Activated CD4-positive, alpha-beta T cell treated with anti-CD3 and anti-CD28 coated beads, Interleukin-2, amount 50 U/mL, for 24 hours (primary cell): ENCODE measurements at regions not wholly inside any gene's neighbourhood (a gene's known extent, or its start where the extent isn't known, plus 50 kb on each side); places are given as distances from the start of the nearest gene placed in this dataset.
"Not testable (repeated sequence)": the region's sequence is repeated elsewhere in the genome, so short reads cannot be mapped to it uniquely, and the experiment has no call there.

Experiments
- DNase-seq, 2 donors: peaks; one replicate each; pipeline ENCODE4 v3.0.0-alpha.2; 2020; ENCODE audit warnings: low read depth in 1 of 2, low spot score in 1 of 2

- not testable (repeated sequence) for DNase-seq
Observed at GRCh38 chrX:45615591-45615990, 414.9 kb upstream of the DIPK2B start.

- no peak for DNase-seq
Observed at GRCh38 chrX:45614853-45615252, 414.2 kb upstream of the DIPK2B start.

GRCh38 chrX:45602151-45602550 is 401.5 kb upstream of the DIPK2B start:
- DNase-seq: no peak

GRCh38 chrX:45601052-45601451 is 400.4 kb upstream of the DIPK2B start:
- no peak for DNase-seq

GRCh38 chrX:45598861-45599260 is 398.2 kb upstream of the DIPK2B start:
- DNase-seq: no peak

- no peak for DNase-seq
Observed at GRCh38 chrX:45596188-45596808, 395.6 kb upstream of the DIPK2B start.

- DNase-seq: no peak
Observed at GRCh38 chrX:45592101-45592500, 391.4 kb upstream of the DIPK2B start.

- no peak for DNase-seq
Observed at GRCh38 chrX:45591650-45592049, 391.0 kb upstream of the DIPK2B start.

- no peak for DNase-seq
Observed at GRCh38 chrX:45584717-45585116, 384.0 kb upstream of the DIPK2B start.

- DNase-seq: no peak
Observed at GRCh38 chrX:45577361-45577760, 376.7 kb upstream of the DIPK2B start.

- no peak for DNase-seq
Observed at GRCh38 chrX:45571453-45571852, 370.8 kb upstream of the DIPK2B start.

- no peak for DNase-seq
Observed at GRCh38 chrX:45566456-45566855, 365.8 kb upstream of the DIPK2B start.

- DNase-seq: no peak
Observed at GRCh38 chrX:45557387-45557786, 356.7 kb upstream of the DIPK2B start.

GRCh38 chrX:45554736-45555135 is 354.1 kb upstream of the DIPK2B start:
- no peak for DNase-seq

GRCh38 chrX:45553417-45553816 is 352.7 kb upstream of the DIPK2B start:
- DNase-seq: no peak

GRCh38 chrX:45546697-45547096 is 346.0 kb upstream of the DIPK2B start:
- DNase-seq: not testable (repeated sequence)

GRCh38 chrX:45540181-45540580 is 339.5 kb upstream of the DIPK2B start:
- DNase-seq: no peak

- DNase-seq: no peak
Observed at GRCh38 chrX:45537936-45538335, 337.3 kb upstream of the DIPK2B start.

GRCh38 chrX:45527834-45528233 is 327.2 kb upstream of the DIPK2B start:
- DNase-seq: no peak

- DNase-seq: no peak
Observed at GRCh38 chrX:45524805-45525204, 324.1 kb upstream of the DIPK2B start.

GRCh38 chrX:45524296-45524695 is 323.6 kb upstream of the DIPK2B start:
- DNase-seq: no peak

GRCh38 chrX:45518552-45518951 is 317.9 kb upstream of the DIPK2B start:
- no peak for DNase-seq

GRCh38 chrX:45517090-45517973 is 316.7 kb upstream of the DIPK2B start:
- DNase-seq: no peak
